CD14-positive monocyte (primary cell): ENCODE measurements at regions not wholly inside any gene's neighbourhood (a gene's known extent, or its start where the extent isn't known, plus 50 kb on each side); places are given as distances from the start of the nearest gene placed in this dataset.

Experiments
- DNase-seq, 3 donors: peaks; one replicate each; pipeline ENCODE4 v3.0.0-alpha.2; 2011 to 2022
- H2AFZ ChIP-seq: 2 replicates; pipeline ENCODE4 v1.6.0; 2012; ENCODE audit warnings: mild to moderate bottlenecking, low read depth, low read length, inconsistent platforms; ENCODE audit not compliant: insufficient read depth, poor library complexity, severe bottlenecking
- H3K27ac ChIP-seq, 2 donors: 1 replicate in 1 of 2; 2 replicates in 1 of 2; pipeline ENCODE4 v1.5.1; 2012 to 2013; ENCODE audit warnings: low read length in 2 of 2, control low read depth in 1 of 2, inconsistent platforms in 1 of 2, low read depth in 1 of 2, mild to moderate bottlenecking in 1 of 2
- H3K27me3 ChIP-seq, 2 donors: one replicate each; pipeline versions ENCODE4 v1.6.0 to v1.6.1; 2011 to 2013; ENCODE audit warnings: low read length in 2 of 2; ENCODE audit not compliant: control insufficient read depth in 2 of 2, insufficient read depth in 2 of 2
- H3K36me3 ChIP-seq, 2 donors: replicated peaks in 1 of 2; 1 replicate in 1 of 2; 2 replicates in 1 of 2; pipeline versions ENCODE4 v1.5.1 to v1.6.1; 2012 to 2013; ENCODE audit warnings: low read length in 2 of 2, control low read depth in 1 of 2, inconsistent platforms in 1 of 2, mild to moderate bottlenecking in 1 of 2; ENCODE audit not compliant: insufficient read depth in 2 of 2, control insufficient read depth in 1 of 2
- H3K4me1 ChIP-seq, 2 donors: 1 replicate in 1 of 2; 2 replicates in 1 of 2; pipeline versions ENCODE4 v1.5.1 to v1.6.1; 2012 to 2013; ENCODE audit warnings: low read length in 2 of 2, control low read depth in 1 of 2, inconsistent platforms in 1 of 2, mild to moderate bottlenecking in 1 of 2, moderate library complexity in 1 of 2; ENCODE audit not compliant: insufficient read depth in 2 of 2, control insufficient read depth in 1 of 2
- H3K4me2 ChIP-seq: replicated peaks from 2 replicates; pipeline ENCODE3; 2012; ENCODE audit warnings: low read length, moderate library complexity, mild to moderate bottlenecking; ENCODE audit not compliant: poor library complexity, severe bottlenecking; ENCODE audit errors: extremely low read depth
- H3K4me3 ChIP-seq, 3 experiments: fragments of 200-600 bp in 1 of 3; sonication (generic) in 1 of 3; replicated peaks in 1 of 3; 1 replicate in 2 of 3; 2 replicates in 1 of 3; pipeline ENCODE4 v1.5.1; 2011 to 2013; ENCODE audit warnings: low read length in 3 of 3, mild to moderate bottlenecking in 3 of 3, control low read depth in 2 of 3, low read depth in 2 of 3, inconsistent platforms in 1 of 3, moderate library complexity in 1 of 3
- H3K79me2 ChIP-seq: 2 replicates; pipeline ENCODE4 v1.6.0; 2012; ENCODE audit warnings: mild to moderate bottlenecking, control low read depth, inconsistent platforms, low read length, moderate library complexity; ENCODE audit not compliant: insufficient read depth
- H3K9ac ChIP-seq: 2 replicates; pipeline ENCODE4 v1.6.0; 2017; ENCODE audit warnings: low read length, mild to moderate bottlenecking; ENCODE audit not compliant: insufficient read depth, poor library complexity, severe bottlenecking
- H3K9me3 ChIP-seq, 2 donors: replicated peaks in 1 of 2; 1 replicate in 1 of 2; 2 replicates in 1 of 2; pipeline versions ENCODE4 v1.5.1 to v1.6.1; 2012 to 2013; ENCODE audit warnings: low read length in 2 of 2, control low read depth in 1 of 2; ENCODE audit not compliant: control insufficient read depth in 1 of 2, insufficient read depth in 1 of 2
- H4K20me1 ChIP-seq: 2 replicates; pipeline ENCODE4 v1.6.0; 2012; ENCODE audit warnings: mild to moderate bottlenecking, low read length, control low read depth, moderate library complexity; ENCODE audit not compliant: insufficient read depth
- H3K27ac Mint-ChIP-seq, 7 donors: one replicate each; pipeline ENCODE4 v1.8.0; 2020; ENCODE audit warnings: mild to moderate bottlenecking in 7 of 7, mixed read lengths in 7 of 7, moderate library complexity in 6 of 7, inconsistent platforms in 2 of 7
- H3K27me3 Mint-ChIP-seq, 3 donors: one replicate each; pipeline ENCODE4 v1.8.0; 2021 to 2022; ENCODE audit warnings: low read depth in 3 of 3, mild to moderate bottlenecking in 3 of 3, mixed read lengths in 3 of 3, moderate library complexity in 3 of 3, inconsistent platforms in 1 of 3
- H3K36me3 Mint-ChIP-seq, 2 donors: one replicate each; pipeline ENCODE4 v1.8.0; 2020; ENCODE audit warnings: mixed read lengths in 2 of 2, inconsistent platforms in 1 of 2, mild to moderate bottlenecking in 1 of 2
- H3K4me1 Mint-ChIP-seq: one replicate; pipeline ENCODE4 v1.8.0; 2020; ENCODE audit warnings: mild to moderate bottlenecking, mixed read lengths
- H3K4me3 Mint-ChIP-seq, 2 donors: one replicate each; pipeline ENCODE4 v1.8.0; 2020; ENCODE audit warnings: mild to moderate bottlenecking in 2 of 2, mixed read lengths in 2 of 2, moderate library complexity in 1 of 2
- H3K9me3 Mint-ChIP-seq, 7 donors: one replicate each; pipeline ENCODE4 v1.8.0; 2020 to 2022; ENCODE audit warnings: mixed read lengths in 7 of 7, mild to moderate bottlenecking in 6 of 7, moderate library complexity in 6 of 7, inconsistent platforms in 2 of 7
- CTCF ChIP-seq: fragments of 200-600 bp; IDR thresholded peaks from one replicate; pipeline ENCODE4 v1.8.0; 2022; ENCODE audit warnings: antibody characterized with exemption, mild to moderate bottlenecking
- WGBS: methylation state at CpG from one replicate; pipeline ENCODE4 v1.1.5; 2013; ENCODE audit warnings: missing lambda C conversion rate; ENCODE audit not compliant: insufficient coverage; 5-methylcytosine and 5-hydroxymethylcytosine counted together
- intact Hi-C, 2 donors: fragments of 100-400 bp; cut with micrococcal nuclease; formaldehyde crosslinking; loops; one replicate each; pipeline versions ENCODE4 v1.15.0 to v1.15.1; 2023

GRCh38 chr6:2524090-2524489, 226.6 kb downstream of the MYLK4 start:
- peaks cover 29 to 30% of the 10 kb centered on the region in 2 donors for H3K9me3 ChIP-seq
- no peak overlapping the region for H3K4me2 ChIP-seq
- no peak overlapping the region for H3K9ac ChIP-seq
- H4K20me1 ChIP-seq = no peaks in the 10 kb centered on the region
- no peak overlapping the region for H3K27ac ChIP-seq
- peaks cover 16 to 26% of the 10 kb centered on the region in 2 donors for H3K4me1 ChIP-seq
- peak in 1 of 3 donors; percentile 32 for DNase-seq
- H3K79me2 ChIP-seq = no peaks in the 10 kb centered on the region
- Mint-ChIP-seq H3K9me3 (peaks cover 15 to 46% (median 38%) of the 10 kb centered on the region in 7 donors), H3K27ac (peak overlapping the region in 2 of 7 donors; percentile 6 to 81), H3K4me1 (peaks cover 20% of the 10 kb centered on the region), H3K27me3 (peaks cover 54 to 62% (median 58%) of the 10 kb centered on the region in 3 donors), H3K4me3 (peak overlapping the region in 1 of 2 donors; percentile 61), H3K36me3 (peaks cover 8 to 12% of the 10 kb centered on the region in 2 donors)
- H2AFZ ChIP-seq = no peak overlapping the region
- intact Hi-C loops = no loop called here
- peak; percentile 31 for TF ChIP-seq CTCF
- no peak overlapping the region for H3K4me3 ChIP-seq
- peaks cover 43 to 55% of the 10 kb centered on the region in 2 donors for H3K27me3 ChIP-seq
- peaks cover 0 to 7% of the 10 kb centered on the region in 2 donors for H3K36me3 ChIP-seq

- TF ChIP-seq CTCF = no peak
- no peak overlapping the region for H2AFZ ChIP-seq
- H3K4me3 Mint-ChIP-seq = peak overlapping the region in 1 of 2 donors; percentile 74
These were observed 227.7 kb downstream of the MYLK4 start for GRCh38 chr6:2523061-2523460.

More at GRCh38 chr6:2523061-2523460, 227.7 kb downstream of the MYLK4 start:
- H3K27ac Mint-ChIP-seq = peak overlapping the region in 5 of 7 donors; percentile 18 to 85 (median 79)
- H4K20me1 ChIP-seq = no peaks in the 10 kb centered on the region
- peak overlapping the region; percentile 37 for H3K4me2 ChIP-seq
- peaks cover 16 to 26% of the 10 kb centered on the region in 2 donors for H3K4me1 ChIP-seq
- peaks cover 50 to 63% (median 55%) of the 10 kb centered on the region in 3 donors for H3K27me3 Mint-ChIP-seq
- peak in 2 of 3 donors; percentile 21 to 45 for DNase-seq
- H3K9ac ChIP-seq = no peak overlapping the region
- H3K36me3 Mint-ChIP-seq = peaks cover 8 to 12% of the 10 kb centered on the region in 2 donors
- H3K27ac ChIP-seq = no peak overlapping the region
- peaks cover 37% of the 10 kb centered on the region in 2 donors for H3K9me3 ChIP-seq
- 80% methylated on average over 2 of the region's 3 CpGs for WGBS
- peaks cover 21 to 52% (median 45%) of the 10 kb centered on the region in 7 donors for H3K9me3 Mint-ChIP-seq
- H3K4me3 ChIP-seq = peak overlapping the region in 1 of 3 experiments; percentile 28
- H3K36me3 ChIP-seq = peaks cover 0 to 7% of the 10 kb centered on the region in 2 donors
- H3K27me3 ChIP-seq = peaks cover 40 to 51% of the 10 kb centered on the region in 2 donors
- no peaks in the 10 kb centered on the region for H3K79me2 ChIP-seq
- H3K4me1 Mint-ChIP-seq = peaks cover 20% of the 10 kb centered on the region
- intact Hi-C loops = no loop called here
